Choroid plexus epithelial cell (primary cell): ENCODE measurements at regions not wholly inside any gene's neighbourhood (a gene's known extent, or its start where the extent isn't known, plus 50 kb on each side); places are given as distances from the start of the nearest gene placed in this dataset.

ENCODE experiments used
- DNase-seq: peaks from one replicate; pipeline ENCODE4 v3.0.0-alpha.2; 2010; ENCODE audit warnings: low read depth
- H3K4me3 ChIP-seq: 2 replicates; pipeline ENCODE4 v1.5.1; 2011; ENCODE audit warnings: low read depth, mild to moderate bottlenecking, control low read depth, low read length, moderate library complexity
- CTCF ChIP-seq: conservative IDR thresholded peaks from 2 replicates; pipeline ENCODE4 v1.5.1; 2011; ENCODE audit warnings: low read depth, mild to moderate bottlenecking, control low read depth, inconsistent platforms, low read length, moderate library complexity

GRCh38 chr6:167711768-167712730 is 114.7 kb upstream of the AFDN start:
- no peak for TF ChIP-seq CTCF
- H3K4me3 ChIP-seq = no peak overlapping the region
- no peak for DNase-seq

GRCh38 chr6:167712731-167713475 is 113.8 kb upstream of the AFDN start:
- TF ChIP-seq CTCF = no peak
- DNase-seq = no peak
- no peak overlapping the region for H3K4me3 ChIP-seq

- DNase-seq = no peak
- no peak for TF ChIP-seq CTCF
- H3K4me3 ChIP-seq = no peak overlapping the region
These were observed 112.6 kb upstream of the AFDN start for GRCh38 chr6:167714152-167714551.

- DNase-seq = no peak
- TF ChIP-seq CTCF = no peak
- H3K4me3 ChIP-seq = no peak overlapping the region
These were observed 109.3 kb upstream of the AFDN start for GRCh38 chr6:167717455-167717854.

- no peak for TF ChIP-seq CTCF
- no peak overlapping the region for H3K4me3 ChIP-seq
- no peak for DNase-seq
These were observed 108.8 kb upstream of the AFDN start for GRCh38 chr6:167717867-167718266.

GRCh38 chr6:167719920-167720319 is 106.8 kb upstream of the AFDN start:
- no peak for TF ChIP-seq CTCF
- DNase-seq = no peak
- H3K4me3 ChIP-seq = no peak overlapping the region
